HPDE6-E6E7 (cell line): ENCODE measurements at regions not wholly inside any gene's neighbourhood (a gene's known extent, or its start where the extent isn't known, plus 50 kb on each side); places are given as distances from the start of the nearest gene placed in this dataset.

ENCODE experiments used
- DNase-seq: peaks from one replicate; pipeline ENCODE4 v3.0.0; 2011; ENCODE audit warnings: missing footprints; ENCODE audit errors: extremely low spot score

- DNase-seq, result peak; percentile 10
Measured at GRCh38 chr3:115325539-115325938, 178.5 kb upstream of the ZBTB20 start.

GRCh38 chr3:115330430-115330829, 183.3 kb upstream of the ZBTB20 start:
- DNase-seq, result no peak

- DNase-seq, result no peak
Measured at GRCh38 chr3:115332998-115333397, 185.9 kb upstream of the ZBTB20 start.

- no peak for DNase-seq
Measured at GRCh38 chr3:115336836-115337235, 189.7 kb upstream of the ZBTB20 start.

GRCh38 chr3:115340586-115340985, 193.5 kb upstream of the ZBTB20 start:
- DNase-seq, result no peak

GRCh38 chr3:115341208-115341607, 194.1 kb upstream of the ZBTB20 start:
- DNase-seq, result peak; percentile 71

GRCh38 chr3:115347737-115348136, 200.6 kb upstream of the ZBTB20 start:
- no peak for DNase-seq

GRCh38 chr3:115348412-115348811, 201.3 kb upstream of the ZBTB20 start:
- DNase-seq, result no peak

- DNase-seq, result no peak
Measured at GRCh38 chr3:115348951-115349745, 202.1 kb upstream of the ZBTB20 start.

GRCh38 chr3:115350606-115351005, 203.5 kb upstream of the ZBTB20 start:
- no peak for DNase-seq

GRCh38 chr3:115351193-115351592, 204.1 kb upstream of the ZBTB20 start:
- DNase-seq, result no peak

GRCh38 chr3:115354010-115354409, 206.9 kb upstream of the ZBTB20 start:
- no peak for DNase-seq

- no peak for DNase-seq
Measured at GRCh38 chr3:115357456-115357855, 210.4 kb upstream of the ZBTB20 start.

- DNase-seq, result no peak
Measured at GRCh38 chr3:115359536-115359935, 212.4 kb upstream of the ZBTB20 start.

GRCh38 chr3:115361806-115362205, 214.7 kb upstream of the ZBTB20 start:
- no peak for DNase-seq

- DNase-seq, result no peak
Measured at GRCh38 chr3:115363071-115363470, 216.0 kb upstream of the ZBTB20 start.

GRCh38 chr3:115369021-115369420, 221.9 kb upstream of the ZBTB20 start:
- DNase-seq, result no peak

- no peak for DNase-seq
Measured at GRCh38 chr3:115375362-115375761, 228.3 kb upstream of the ZBTB20 start.

GRCh38 chr3:115380883-115381572, 233.9 kb upstream of the ZBTB20 start:
- no peak for DNase-seq

GRCh38 chr3:115381573-115381912, 234.5 kb upstream of the ZBTB20 start:
- no peak for DNase-seq

GRCh38 chr3:115381931-115382330, 234.8 kb upstream of the ZBTB20 start:
- no peak for DNase-seq

- no peak for DNase-seq
Measured at GRCh38 chr3:115384381-115384780, 237.3 kb upstream of the ZBTB20 start.
